VCaP (cell line): ENCODE measurements at regions not wholly inside any gene's neighbourhood (a gene's known extent, or its start where the extent isn't known, plus 50 kb on each side); places are given as distances from the start of the nearest gene placed in this dataset.

Source experiments
- H3K27ac ChIP-seq: fragments of 450-650 bp; 2 replicates; pipeline ENCODE4 v1.5.1; 2017
- CTCF ChIP-seq: fragments of 450-650 bp; conservative IDR thresholded peaks from 2 replicates; pipeline ENCODE4 v1.5.1; 2017; ENCODE audit warnings: mild to moderate bottlenecking, moderate library complexity

- TF ChIP-seq CTCF: no peak
- no peak overlapping the region for H3K27ac ChIP-seq
Observed at GRCh38 chr11:41622707-41623359, 163.4 kb upstream of the LRRC4C start.

- H3K27ac ChIP-seq: no peak overlapping the region
- TF ChIP-seq CTCF: no peak
Observed at GRCh38 chr11:41659985-41660384, 200.5 kb upstream of the LRRC4C start.

- TF ChIP-seq CTCF: peak; percentile 48; the same call in 1 of the 2 replicates
- no peak overlapping the region for H3K27ac ChIP-seq
Observed at GRCh38 chr11:41660585-41660984, 201.1 kb upstream of the LRRC4C start.

DNA sequence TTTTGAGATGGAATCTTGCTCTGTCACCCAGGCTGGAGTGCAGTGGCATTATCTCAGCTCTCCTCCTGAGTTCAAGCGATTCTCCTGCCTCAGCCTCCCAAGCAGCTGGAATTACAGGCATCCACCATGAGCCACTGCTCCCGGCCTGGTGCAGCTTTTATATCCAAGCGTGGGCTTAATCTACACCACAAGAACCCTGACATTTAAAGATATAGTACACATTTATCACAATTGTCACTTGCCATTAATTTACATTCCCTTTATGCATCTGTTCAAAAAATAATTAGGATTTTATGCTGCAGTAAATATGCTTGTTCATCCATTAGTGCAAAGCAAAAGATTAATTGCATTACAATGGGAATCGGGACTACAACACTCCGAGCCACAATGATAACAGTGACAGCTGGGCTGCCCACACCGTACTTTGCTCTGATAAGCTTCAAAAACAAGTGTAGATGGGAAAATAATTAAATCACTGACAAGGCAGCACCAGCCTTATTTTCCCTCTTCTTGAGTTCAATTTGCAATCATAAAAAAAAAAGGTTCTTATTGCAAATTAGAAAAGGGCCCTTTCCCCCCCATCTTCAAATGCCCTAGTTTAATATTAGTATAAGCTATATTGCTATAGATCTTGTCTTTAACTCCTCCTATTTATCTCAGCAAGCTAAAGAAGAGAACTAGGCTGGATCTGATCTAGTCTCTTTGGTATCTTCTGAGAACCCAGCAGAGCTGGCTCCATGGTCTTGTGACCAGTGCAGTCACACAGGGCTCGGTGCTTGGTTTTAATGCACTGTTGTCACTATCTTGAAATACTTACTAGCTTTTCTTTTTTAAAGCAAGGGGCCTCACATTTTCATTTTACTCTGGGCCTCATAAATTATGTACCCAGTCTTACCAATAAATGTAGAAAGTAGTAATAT is 206.2 kb upstream of the LRRC4C start:
- TF ChIP-seq CTCF: no peak
- H3K27ac ChIP-seq: no peak overlapping the region

- H3K27ac ChIP-seq: no peak overlapping the region
- TF ChIP-seq CTCF: no peak
Observed at GRCh38 chr11:41666951-41667653, 207.7 kb upstream of the LRRC4C start.

DNA sequence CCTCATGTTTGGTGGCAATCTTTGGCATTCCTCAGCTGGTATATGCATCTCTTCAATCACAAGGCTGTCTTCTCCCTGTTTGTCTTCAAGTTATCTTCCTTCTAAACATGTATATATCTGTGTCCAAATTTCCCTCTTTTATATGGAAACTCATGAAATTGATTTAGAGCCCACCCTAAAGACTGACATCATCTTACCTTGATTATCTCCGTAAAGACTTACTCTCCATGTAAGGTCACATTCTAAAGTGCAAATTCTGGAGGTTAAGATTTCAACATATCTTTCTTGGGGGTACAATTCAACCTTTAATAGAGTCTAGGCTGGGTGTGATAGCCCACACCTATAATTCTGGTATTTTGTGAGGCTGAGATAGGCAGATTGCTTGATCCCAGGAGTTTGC is 215.8 kb upstream of the LRRC4C start:
- no peak for TF ChIP-seq CTCF

DNA sequence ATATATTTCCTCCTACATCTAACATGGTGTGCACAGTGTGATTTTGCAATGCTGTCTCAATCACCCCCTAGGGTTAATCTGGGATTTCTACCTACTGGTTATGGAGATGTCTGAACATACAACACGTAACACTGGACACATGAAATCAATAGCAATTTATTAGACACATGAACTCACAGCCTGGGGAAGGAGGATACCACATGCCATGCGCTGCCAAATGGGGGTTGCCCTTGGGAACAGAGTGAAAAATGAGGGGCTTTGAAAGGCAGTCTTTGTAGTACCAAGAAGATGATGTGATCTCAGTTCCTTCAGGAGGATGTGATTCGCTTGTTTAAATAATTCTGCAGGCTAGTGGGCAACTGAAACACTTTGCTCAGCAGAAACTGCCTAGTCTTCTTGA is 253.6 kb upstream of the LRRC4C start:
- H3K27ac ChIP-seq: no peak overlapping the region
- no peak for TF ChIP-seq CTCF

More for the DNA sequence above, 215.8 kb upstream of the LRRC4C start:
- no peak overlapping the region for H3K27ac ChIP-seq
